HG02642 (cell line): ENCODE measurements at regions not wholly inside any gene's neighbourhood (a gene's known extent, or its start where the extent isn't known, plus 50 kb on each side); places are given as distances from the start of the nearest gene placed in this dataset.
"Not testable (repeated sequence)": the region's sequence is repeated elsewhere in the genome, so short reads cannot be mapped to it uniquely, and the experiment has no call there.

Source experiments
- ATAC-seq: cut with Tn5 transposase; IDR thresholded peaks from one replicate; pipeline ENCODE4 v1.9.1; 2021; ENCODE audit warnings: mild to moderate bottlenecking; ENCODE audit not compliant: unreplicated experiment, poor library complexity

- ATAC-seq = no peak
Measured at GRCh38 chr14:105951399-105951798, 425.0 kb downstream of the TMEM121 start.

- ATAC-seq = no peak
Measured at GRCh38 chr14:105952222-105952621, 425.8 kb downstream of the TMEM121 start.

- ATAC-seq = no peak
Measured at GRCh38 chr14:105952826-105953225, 426.4 kb downstream of the TMEM121 start.

- ATAC-seq = not testable (repeated sequence)
Measured at GRCh38 chr14:105961625-105962024, 435.2 kb downstream of the TMEM121 start.

GRCh38 chr14:105962532-105962931 lies 436.1 kb downstream of the TMEM121 start:
- no peak for ATAC-seq

- ATAC-seq = no peak
Measured at GRCh38 chr14:105968291-105968690, 441.9 kb downstream of the TMEM121 start.

GRCh38 chr14:105969026-105969425 lies 442.6 kb downstream of the TMEM121 start:
- ATAC-seq = not testable (repeated sequence)

GRCh38 chr14:105970821-105971220 lies 444.4 kb downstream of the TMEM121 start:
- not testable (repeated sequence) for ATAC-seq

GRCh38 chr14:105971593-105972500 lies 445.5 kb downstream of the TMEM121 start:
- ATAC-seq = no peak

GRCh38 chr14:105974902-105975301 lies 448.5 kb downstream of the TMEM121 start:
- ATAC-seq = no peak

- ATAC-seq = no peak
Measured at GRCh38 chr14:105978618-105979295, 452.4 kb downstream of the TMEM121 start.

- no peak for ATAC-seq
Measured at GRCh38 chr14:105979446-105979845, 453.1 kb downstream of the TMEM121 start.

GRCh38 chr14:105980224-105980623 lies 453.8 kb downstream of the TMEM121 start:
- no peak for ATAC-seq

GRCh38 chr14:105981517-105982302 lies 455.3 kb downstream of the TMEM121 start:
- not testable (repeated sequence) for ATAC-seq

GRCh38 chr14:105982664-105983063 lies 456.3 kb downstream of the TMEM121 start:
- no peak for ATAC-seq

- ATAC-seq = no peak
Measured at GRCh38 chr14:105986894-105987284, 460.5 kb downstream of the TMEM121 start.

- ATAC-seq = no peak
Measured at GRCh38 chr14:105987563-105987962, 461.2 kb downstream of the TMEM121 start.

- no peak for ATAC-seq
Measured at GRCh38 chr14:105989566-105990302, 463.4 kb downstream of the TMEM121 start.

GRCh38 chr14:105991677-105992076 lies 465.3 kb downstream of the TMEM121 start:
- ATAC-seq = not testable (repeated sequence)

- ATAC-seq = no peak
Measured at GRCh38 chr14:105993814-105994213, 467.4 kb downstream of the TMEM121 start.
